HG02852 (cell line): ENCODE measurements at regions not wholly inside any gene's neighbourhood (a gene's known extent, or its start where the extent isn't known, plus 50 kb on each side); places are given as distances from the start of the nearest gene placed in this dataset.
"Not testable (repeated sequence)": the region's sequence is repeated elsewhere in the genome, so short reads cannot be mapped to it uniquely, and the experiment has no call there.

Experiments used
- ATAC-seq: cut with Tn5 transposase; IDR thresholded peaks from one replicate; pipeline ENCODE4 v1.9.1; 2021; ENCODE audit warnings: mild to moderate bottlenecking, moderate library complexity; ENCODE audit not compliant: unreplicated experiment

DNA sequence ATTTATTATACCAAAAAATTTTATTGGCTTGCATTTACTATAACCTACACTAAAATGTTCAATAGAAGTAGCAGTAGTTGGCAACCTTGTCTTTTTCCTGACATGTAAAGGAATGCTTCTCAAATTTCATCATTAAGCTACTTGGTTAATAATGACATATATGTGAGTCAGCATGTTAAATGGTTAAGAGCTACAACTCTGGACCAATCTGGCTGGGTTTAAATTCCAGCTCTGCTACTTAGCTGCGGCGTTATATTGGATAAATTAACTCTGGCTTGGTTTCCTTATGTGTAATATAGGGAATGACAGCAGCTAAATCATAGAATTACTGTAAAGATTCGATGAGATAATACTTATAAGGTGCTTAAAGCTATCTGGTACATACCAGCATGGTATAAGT is 53.7 kb upstream of the OTOGL start:
- no peak for ATAC-seq

DNA sequence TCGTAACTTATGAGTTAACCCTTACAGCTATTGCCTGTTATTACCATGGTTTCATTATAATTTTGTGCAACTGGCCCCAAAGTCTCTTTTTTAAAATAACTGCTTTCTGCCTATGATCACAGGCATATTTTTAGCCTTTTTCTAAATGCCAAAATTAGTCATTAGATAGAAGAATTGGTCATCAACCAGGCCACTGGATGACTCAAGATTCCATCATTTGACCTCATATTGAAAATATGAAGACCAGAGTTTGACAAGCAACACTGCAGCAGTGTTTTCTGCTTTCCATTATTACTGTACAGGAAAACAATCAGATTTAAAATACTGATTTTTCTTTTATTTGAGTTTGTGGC is 54.7 kb upstream of the OTOGL start:
- peak; percentile 68 for ATAC-seq

DNA sequence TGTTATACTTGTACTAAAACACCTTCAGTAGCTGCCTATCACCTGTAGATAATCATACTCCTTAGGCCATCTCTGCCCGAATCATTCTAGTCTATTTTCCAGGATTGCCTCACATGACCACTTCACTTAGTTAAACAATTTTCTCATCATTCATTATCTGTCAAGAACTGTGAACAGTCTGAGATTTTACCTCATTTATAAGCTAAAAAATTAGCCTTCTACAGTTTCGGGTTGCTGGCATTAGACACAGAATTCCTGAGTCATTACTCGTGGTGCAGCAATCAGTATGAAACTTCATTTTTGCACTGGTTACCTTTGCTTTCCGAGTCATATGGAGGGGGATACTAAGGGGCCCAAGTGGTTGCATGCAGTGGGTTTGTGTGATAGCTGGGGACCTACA is 57.6 kb upstream of the OTOGL start:
- no peak for ATAC-seq

DNA sequence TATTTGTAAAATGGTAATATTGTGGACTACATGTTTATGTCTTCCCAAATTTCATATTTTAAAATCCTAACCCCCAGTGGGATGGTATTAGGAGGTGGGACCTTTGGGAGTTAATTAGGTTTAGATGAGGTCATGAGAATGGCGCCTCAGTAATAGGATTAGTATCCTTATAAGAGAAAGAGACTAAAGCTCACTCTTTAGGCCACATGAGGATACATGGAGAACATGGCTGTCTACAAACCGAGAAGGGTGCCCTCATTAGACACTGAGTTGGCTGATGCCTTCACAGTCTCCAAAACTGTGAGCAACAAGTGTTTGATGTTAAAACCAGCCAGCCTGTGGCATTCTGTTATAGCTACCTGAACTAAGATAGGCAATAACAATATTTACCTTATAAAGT is 58.3 kb upstream of the OTOGL start:
- no peak for ATAC-seq

DNA sequence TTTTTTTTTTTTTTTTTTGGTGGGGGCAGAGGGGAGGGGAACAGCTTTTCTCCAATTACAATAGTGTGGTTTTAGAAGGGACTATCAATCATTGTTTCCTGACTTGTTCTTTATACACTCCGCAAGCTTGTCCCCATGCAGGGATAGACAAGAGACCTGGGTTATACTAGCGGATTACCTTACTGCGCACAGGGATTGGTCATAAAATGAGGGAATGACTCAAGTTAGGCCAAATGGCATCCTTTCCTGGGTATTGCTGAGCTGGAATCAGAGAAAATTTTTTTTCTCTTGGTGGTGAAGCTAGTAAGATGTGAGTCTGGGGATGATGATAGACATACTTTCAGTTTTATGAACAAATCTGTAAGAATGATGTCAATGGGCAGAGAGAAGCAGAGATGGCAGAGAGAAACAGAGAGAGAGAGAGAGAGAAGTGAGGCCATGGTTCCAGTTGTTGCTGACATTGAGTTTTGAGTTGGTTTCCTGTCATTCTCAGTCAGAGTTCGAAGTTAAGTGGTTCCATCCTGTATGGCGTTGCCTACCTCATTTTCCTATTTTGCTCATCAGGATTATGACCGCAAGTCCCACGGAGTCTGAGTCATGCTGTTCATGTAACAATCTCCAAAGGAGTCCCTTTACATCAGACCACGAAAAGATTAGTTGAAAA is 59.1 kb upstream of the OTOGL start:
- ATAC-seq, result no peak

DNA sequence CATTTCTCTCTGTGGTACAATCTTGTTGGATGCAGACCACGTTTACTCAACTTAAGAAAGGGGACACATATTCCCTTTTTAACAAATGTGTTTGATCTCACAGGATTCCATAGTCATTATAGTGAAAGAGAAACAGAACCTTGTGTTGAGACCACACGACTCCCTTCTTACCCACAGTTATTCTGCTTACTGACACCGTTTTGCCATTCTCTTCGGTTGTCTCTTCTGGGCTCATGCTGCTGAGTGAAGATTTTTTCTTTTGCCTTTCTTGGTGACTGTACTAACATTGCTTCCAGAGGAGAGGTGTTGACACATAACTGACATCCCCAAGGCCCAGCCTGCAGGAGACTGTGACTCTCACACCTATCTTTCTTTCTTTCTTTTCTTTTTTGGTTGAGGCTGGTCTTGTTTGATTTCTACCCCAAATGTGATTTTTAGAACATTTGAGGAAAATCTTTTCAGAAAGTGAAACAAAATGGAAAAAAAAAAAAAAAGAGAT is 61.2 kb upstream of the OTOGL start:
- no peak for ATAC-seq

DNA sequence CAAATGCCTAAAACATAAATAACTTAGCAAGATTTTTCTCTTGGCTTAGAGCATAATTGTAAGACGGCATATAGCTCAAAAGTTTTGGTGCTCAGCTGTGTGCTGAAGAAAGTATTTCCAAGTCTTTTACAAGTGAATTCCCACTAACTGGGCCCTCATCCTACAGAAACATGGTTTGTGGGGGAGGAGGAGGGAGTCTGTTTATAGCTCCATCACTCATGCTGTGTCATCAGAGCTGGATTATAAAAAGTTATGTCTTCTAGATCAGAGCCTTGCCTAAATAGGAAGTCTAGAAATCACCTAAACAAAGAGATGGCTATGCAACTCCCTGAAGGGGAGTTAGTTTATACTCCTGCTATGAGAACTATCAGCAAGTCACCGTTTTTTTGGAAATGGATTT is 65.9 kb upstream of the OTOGL start:
- ATAC-seq, result no peak

DNA sequence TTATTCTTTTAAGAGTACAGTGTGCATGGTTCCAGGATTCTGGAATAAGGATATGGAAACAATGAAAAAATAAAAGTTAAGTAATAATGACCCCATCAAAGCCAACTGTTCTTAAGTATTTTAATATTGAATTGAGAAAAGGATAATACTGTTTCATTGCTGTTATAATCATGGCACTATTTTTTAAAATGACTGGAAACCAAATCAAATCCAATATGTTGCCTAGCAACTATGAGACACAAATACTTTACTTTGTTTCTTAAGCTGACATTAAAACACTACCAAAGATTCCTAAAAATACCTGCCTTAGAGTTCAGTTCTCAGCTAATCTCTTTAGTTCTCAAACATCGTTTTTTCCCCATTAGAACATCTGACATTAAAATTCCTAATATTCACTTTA is 66.4 kb upstream of the OTOGL start:
- no peak for ATAC-seq

DNA sequence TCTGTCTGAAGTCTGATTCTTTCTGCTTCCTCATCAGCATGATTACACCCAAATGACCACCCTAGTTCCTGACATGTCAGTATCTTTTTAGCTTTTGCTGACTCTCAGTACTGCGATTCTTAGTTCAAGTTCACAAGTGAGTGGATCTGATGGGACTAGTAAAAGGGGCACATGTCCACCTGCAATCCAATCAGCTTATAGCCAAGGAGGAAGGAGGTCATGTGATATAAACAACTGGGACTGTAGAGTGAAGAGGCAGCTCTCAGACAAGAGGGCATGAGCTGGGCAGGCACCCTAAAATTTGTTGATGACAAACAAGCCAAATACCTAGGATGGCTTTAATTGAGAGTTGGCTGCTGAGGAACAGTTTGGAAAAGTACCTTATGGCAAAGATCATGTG is 68.1 kb upstream of the OTOGL start:
- ATAC-seq, result no peak

DNA sequence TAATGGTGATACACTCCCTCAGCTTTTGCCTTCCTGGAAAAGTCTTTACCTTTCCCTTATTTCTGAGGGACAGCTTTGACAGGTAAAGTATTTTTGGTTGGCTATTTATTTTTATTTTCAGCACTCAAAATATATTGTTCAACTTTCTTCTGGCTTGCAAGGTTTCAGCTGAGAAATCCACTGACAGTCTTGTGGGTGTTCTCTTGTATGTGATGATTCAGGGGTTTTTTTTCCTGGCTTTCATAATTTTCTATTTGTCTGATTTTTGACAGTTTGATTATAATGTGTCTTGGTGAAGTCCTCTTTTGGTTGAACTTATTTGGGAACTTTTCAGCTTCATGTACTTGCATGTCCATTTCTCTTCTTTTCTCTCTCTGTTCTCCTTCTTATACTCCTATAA is 73.7 kb upstream of the OTOGL start:
- no peak for ATAC-seq

DNA sequence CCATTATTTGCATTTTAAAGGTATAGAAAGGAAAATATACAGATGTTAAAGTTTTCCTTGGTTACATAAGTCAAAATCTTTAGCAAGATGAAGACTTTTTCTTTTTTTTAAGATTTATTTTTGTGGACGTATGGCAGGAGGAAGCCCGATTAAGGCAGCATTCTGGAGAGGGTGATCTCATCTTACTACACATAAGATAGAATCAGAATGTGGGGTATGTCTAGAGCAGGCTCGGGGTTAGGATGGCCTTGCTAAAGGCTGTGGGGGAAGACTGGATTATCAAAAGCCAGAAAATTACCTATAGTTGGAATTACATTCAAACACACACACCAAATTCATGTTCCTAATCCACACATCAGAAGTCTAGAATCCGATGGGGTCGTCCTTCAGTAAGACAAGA is 79.6 kb upstream of the OTOGL start:
- ATAC-seq, result no peak

DNA sequence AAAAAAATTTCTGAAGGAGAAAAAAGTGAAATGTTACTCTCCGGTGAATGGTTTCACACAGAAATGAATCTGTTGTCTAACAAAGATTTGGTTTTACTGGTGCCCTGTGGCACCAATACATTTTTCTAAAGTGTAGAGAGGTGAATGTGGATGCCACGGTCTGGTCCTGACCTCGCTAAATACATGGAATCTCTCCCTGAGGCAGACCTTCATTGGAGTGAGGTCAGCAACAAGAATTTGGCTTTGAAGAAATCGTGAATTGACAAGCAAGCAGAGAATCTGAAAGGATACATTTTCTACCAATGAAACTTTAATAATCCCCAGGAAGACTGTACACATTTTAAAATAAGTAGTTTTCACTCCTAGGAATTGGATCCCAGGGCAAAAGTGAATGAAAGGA is 81.2 kb upstream of the OTOGL start:
- ATAC-seq, result no peak

DNA sequence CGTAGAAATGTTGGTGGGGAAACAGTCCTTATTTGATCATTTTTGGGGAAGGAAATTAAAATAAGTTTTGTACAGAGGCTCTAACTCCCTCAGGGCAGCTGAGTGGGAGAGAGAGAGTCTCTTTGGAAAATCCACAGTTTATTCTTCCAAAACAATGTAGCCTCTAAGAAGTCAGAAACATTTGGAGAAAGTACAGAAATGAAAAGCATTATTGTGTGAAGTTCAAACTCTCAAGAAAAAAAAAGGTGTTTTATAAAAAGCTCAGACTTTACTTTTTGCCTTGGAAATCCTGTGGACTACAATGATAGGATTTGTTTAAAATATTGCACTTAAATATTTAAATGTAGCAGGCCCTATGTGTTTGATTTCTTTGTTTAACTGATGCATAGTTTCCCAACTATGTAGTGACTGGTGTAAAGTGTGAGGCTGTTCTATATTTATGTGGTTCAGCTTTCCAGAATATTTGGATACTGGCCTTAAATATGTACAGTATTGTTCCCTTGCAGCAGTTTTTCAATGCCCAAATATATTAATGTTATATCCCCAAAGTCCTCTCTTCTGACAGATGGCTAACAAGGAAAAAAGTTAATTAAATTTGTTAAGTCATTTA is 82.0 kb upstream of the OTOGL start:
- ATAC-seq, result no peak

DNA sequence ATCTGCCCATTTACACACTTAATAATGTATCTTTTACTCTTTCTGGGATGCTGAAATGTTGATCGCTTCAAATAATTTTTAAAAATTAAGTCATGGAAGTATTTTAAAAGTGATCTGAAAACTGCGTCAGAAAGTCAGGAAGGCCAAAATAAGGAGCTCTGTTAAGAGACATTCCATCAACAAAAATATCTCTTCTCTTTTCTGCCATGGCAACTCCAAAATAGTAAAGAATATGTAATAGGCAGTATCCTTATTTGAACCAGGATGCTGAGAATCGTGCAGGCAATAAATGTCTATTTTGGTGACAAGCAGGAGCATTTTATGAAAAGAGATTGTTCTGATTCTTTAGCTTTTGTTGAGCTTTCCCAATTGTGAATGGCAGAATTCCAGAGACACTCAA is 81.8 kb upstream of the PPP1R12A start:
- ATAC-seq, result no peak

DNA sequence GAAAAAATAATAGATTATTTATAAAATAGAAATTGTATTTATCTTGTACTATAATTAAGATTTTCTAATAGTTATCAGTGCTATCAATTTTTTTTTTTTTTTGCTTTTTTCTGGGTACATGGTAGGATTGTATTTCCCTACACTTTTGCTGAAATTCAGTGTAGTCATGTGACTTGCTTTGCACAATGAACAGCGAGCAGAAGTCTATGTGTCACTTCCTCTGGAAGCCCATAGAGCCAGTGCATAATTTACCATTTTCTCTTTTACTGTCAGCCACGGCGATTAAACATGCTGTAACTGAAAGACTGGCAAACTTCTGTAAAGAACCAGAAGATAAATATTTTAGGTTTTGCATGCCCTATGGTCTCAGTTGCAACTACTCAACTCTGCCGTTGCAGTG is 80.8 kb upstream of the PPP1R12A start:
- no peak for ATAC-seq

DNA sequence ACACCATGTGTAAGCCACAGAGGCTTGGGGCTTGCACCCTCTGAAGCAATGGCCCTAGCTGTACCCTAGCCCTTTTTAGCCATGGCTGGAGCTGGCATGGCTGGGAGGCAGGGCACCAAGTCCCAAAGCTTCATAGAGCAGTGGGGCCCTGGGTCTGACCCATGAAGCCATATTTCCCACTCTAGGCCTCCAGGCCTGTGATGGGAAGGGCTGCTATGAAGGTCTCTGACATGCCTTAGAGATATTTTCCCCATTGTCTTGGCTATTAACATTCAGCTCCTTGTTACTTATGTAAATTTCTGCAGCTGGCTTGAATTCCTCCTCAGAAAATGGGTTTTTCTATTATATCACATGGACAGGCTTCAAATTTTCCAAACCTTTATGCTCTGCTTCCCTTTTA is 68.8 kb upstream of the PPP1R12A start:
- not testable (repeated sequence) for ATAC-seq

DNA sequence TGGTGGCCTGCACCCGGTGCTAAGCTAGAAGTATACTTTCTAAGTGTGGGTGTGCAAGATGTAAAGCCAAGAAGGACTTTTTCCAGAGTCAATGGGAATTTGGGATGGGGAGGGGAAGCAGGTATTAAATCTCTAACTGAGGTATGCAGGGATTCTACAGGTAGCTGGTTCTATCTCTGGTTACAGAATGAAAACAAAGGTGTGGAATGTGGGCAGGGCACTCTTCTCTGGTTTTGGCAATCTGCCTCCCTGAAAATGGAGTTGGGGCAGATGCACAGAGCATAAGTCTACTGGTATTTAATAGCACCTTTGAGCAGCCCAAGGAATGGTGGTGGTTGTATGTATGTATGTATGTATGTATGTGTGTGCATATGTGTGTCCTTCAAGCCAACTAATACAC is 66.7 kb upstream of the PPP1R12A start:
- ATAC-seq, result no peak

DNA sequence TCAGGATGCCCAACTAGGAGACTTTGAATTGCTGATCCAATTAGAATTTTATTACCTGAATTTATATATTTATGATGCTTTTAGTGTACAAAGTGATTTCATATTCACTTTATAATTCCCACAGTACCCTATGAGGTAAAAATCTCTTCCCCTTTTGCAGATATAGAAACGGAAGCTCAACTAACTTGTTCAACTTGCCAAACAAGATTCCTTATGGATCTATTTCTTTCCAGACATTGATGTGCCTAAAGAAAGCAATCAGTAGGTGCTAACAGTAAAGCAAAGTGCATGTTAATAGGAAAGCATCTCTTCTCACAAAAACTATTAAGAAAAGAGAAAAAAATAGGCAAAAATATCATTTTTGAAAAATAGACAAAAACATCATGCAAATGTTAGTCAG is 65.9 kb upstream of the PPP1R12A start:
- no peak for ATAC-seq

DNA sequence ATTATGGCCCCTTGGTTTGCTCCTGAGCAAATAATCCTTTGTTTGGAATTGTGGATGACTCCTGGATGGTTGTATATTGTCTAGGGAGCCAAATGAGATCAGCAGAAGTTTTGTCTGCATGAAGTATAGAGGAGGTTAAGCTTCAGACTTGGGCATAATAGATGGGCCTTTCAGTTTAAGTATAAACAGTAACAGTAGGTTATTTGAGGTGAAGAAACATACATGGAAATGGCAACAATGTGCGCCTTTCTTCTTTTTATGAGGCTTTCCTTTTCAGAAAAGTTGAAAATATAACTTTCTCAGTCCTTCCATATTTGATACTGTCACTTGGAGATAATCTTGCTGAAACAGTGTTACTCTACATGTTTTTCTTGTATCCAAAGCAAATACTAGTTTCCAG is 63.7 kb upstream of the PPP1R12A start:
- ATAC-seq, result no peak

DNA sequence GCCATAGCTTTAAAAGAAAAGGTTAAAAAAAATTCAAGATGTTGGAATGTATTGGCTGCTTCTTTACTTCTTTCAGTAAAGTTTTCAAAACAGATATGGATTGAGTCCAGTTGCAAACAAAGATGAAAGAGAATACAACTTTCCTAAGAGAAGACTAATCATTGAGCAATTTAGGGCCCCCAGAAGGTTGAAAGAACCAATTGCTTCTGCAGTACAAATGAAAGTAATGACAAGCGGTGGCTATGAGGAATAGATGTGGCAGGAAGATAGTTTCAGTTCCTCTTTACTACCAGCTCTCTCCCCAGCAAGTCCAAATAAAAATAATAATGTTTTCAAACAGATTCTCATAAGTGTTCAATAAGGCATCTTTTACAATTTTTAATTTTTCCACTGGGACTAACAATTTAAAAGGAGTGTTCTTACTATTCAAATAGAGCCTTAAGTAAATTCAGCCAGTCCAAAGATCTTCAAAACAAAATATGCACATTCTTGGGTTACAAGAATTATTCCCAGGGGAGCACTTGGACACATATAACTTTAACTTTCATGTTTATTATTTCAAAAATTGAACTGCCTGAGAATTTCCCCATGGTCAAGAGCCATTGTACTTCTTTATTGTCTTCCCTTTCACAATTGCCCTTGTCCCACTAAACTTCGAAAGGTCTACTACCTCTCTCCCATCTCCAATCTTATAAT is 62.3 kb upstream of the PPP1R12A start:
- ATAC-seq, result peak; percentile 99

DNA sequence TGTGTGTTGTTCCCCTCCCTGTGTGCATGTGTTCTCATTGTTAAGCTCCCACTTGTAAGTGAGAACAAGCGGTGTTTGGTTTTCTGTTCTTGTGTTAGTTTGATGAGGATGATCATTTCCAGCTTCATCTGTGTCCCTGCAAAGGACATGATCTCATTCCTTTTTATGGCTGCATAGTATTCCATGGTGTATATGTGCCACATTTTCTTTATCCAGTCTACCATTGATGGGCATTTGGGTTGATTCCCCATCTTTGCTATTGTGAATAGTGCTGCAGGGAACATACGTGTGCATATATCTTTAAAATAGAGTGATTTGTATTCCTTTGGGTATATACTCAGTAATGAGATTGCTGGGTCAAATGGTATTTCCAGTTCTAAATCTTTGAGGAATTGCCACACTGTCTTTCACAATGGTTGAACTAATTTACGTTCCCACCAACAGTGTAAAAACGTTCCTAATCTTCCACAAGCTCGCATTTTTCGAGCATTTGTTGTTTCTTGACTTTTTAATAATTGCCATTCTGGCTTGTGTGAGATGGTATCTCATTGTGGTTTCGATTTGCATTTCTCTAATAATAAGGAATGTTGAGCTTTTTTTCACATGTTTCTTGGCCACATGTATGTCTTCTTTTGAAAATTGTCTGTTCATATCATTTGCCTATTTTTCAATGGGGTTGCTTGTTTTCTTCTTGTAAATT is 60.6 kb upstream of the PPP1R12A start:
- ATAC-seq, result not testable (repeated sequence)
